GM11168 (cell line): ENCODE measurements at regions not wholly inside any gene's neighbourhood (a gene's known extent, or its start where the extent isn't known, plus 50 kb on each side); places are given as distances from the start of the nearest gene placed in this dataset.

Source experiments
- in situ Hi-C: fragments of 300-500 bp; cut with MboI; formaldehyde crosslinking; loops from one replicate; pipeline ENCODE4 v1.12.0; 2022; ENCODE audit warnings: low sequenced_read_pairs; ENCODE audit not compliant: unreplicated experiment

DNA sequence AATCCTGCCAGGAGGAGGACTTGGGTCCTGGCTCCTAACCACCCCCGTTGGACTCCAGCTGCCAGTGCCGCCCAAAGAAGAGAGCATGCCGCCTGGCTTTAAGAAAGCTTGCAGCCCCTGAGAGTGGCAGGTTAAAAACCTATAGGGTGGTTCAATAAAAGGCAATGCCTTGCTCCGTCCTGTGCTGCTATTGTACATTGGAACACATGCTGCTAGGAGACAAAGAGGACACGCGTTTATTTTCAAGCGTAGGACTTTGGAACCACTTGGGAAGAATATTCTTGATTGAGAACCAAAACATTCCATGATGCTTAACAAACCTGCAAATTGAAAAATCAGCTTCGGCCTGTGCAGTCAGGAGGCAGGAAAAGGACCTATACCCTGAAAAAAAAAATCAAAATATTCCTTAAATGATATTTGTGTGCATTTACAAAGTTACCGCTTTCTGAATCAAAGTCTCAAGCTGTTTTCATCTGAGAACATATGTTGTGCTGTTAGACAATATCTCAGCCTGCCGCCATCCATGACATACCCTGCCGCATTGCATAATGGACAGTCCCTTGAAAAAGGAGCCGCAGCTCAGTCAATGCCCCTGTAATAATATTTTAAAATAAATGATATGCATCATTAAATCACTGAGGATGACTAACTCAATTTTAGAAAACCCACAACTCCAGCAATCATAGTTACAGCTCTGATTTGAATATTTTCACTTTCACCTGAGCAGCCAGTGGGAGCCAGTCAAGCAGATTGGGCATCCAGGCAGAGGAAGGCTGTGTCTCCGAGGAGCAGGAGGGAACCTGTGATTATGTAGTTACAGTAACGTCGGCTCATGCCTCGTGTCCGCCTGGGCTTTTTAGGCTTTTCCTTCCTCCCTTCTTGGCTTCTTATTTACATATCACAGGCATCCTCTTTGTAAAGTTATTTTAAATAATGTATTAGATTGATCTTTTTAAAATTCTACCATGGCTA, 805.6 kb upstream of the FANCL start:
- in situ Hi-C loops: no loop called here

DNA sequence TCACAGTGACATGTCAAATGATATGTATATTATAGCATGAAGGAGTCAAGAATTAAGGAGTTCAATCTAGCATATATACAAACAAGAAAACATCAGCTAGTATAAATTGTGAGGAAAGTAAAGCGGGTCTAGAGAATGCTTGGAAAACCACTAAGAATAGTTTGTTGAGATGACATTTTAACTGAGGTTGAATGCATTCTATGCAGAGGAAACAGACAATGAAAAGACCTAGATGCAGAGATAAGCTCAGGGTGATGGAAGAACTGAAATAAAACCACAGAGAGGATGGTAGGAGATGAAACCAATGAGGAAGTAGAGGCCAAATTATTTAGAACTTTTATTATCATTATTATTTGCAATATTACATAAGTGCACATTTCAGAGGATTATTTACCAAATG, 803.6 kb upstream of the FANCL start:
- in situ Hi-C loops: no loop called here

DNA sequence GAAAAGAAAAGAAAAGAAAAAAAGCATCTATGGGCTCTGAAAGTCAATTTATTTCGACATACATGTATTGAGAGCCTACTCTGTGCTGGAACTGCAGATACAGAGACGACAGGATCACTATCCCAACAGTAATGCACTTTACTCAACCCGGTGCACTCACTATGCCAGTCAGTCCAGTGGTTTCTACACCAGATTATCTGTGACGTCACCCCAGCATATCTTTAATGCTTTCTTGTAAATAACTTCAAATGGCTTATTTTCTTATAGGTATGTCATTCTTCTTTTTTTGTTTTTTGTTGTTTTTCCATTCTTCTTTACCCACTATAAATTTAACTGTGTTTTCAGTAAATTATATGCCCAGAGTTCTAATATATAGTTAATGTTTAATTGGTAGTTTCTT, 800.0 kb upstream of the FANCL start:
- in situ Hi-C loops: no loop called here

DNA sequence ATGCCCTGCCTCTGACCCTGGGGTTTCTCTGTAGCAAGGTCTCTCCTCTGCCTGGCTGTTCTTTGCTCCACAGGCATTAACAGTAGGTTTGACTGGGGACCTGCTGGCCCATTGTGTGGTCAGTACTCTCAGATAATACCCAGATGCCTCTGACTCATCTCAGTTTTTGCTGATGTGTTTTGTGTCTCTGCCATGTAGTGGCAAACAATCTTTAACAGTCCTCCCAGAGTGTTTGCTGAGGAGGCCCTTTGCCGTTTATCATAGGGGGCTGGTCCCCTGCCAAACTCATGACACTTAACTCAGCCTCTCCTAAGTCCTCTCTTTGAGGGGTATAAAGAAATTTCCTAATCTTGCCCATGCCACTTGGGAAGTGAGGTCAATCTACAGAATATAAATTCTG, 793.7 kb upstream of the FANCL start:
- in situ Hi-C loops: no loop called here

DNA sequence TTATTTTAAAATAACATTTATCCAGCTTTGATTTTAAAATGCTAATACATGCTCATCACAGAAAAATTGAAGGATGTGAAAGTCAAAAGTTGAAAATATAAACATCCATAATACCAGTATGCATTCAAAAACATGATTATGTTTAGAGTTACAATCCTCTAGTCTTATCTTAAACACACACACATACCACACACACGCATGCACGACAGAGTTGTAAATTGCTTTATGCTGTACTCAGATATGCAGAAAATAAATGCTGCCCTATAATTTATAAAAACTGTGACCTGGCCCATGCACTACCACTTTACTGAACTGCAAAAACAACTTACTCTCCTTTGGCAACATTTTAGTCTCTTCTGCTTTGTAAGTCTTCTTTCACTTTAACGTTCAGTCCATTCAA, 793.0 kb upstream of the FANCL start:
- in situ Hi-C loops: no loop called here

DNA sequence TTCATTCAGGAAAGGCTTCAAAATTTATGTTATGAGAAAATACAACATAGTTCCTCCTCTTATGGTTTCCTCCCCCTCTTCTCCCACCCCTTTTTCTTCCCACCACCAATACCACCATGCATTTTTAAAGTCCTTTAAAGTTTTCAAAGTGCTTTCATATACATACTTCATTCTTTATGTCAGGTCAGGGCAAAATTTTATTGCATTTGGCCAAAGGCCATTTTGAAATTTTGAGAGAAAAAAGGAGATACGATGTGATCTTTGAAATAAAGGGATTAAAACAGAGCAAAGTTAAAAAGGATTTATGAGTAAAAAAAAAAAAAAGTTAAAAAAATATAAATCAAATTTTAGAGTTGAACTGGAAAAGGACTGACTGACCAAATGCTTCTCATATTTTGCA, 792.5 kb upstream of the FANCL start:
- in situ Hi-C loops: no loop called here

DNA sequence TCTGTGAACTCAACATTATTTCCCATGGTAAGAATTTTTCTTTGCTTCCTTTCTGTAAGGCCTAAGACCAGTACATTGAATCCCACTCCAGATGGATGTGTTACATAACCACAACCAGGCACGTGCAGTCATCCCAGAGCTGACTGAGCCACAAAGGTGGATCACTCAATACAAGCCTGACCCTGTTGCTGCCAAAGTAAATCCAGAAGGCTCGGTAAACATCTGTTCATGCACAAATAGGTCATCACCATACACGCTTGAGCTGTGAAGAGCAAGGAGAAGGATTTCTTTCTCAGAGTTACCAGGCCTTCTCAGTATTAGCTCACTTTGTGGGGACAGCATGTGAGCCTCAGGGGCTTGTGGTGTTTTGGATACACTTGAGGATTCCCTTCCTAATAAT, 791.4 kb upstream of the FANCL start:
- in situ Hi-C loops: no loop called here

DNA sequence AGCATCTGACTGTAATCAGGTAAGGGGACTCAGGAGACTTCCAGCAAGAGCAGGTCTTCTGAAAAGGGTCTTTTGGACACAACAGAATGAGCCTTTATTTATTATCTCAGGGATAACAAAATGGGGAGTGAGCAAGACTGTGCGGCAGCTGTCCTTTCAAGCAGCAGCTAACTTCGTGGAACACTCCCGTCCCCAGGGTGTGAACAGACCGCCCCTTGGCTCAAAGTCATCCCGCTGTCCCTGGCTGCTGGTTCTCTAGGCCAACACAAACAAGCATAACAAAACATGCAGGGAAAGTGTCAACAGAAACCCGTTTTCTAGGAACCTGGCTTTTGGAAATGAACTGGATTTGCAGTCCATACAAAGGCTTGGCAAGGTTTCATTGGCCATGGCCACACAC, 787.9 kb upstream of the FANCL start:
- in situ Hi-C loops: loop anchor here (5.0 kb wide), 1 partner anchor 153 kb away; no protein-coding TSS in a partner anchor

DNA sequence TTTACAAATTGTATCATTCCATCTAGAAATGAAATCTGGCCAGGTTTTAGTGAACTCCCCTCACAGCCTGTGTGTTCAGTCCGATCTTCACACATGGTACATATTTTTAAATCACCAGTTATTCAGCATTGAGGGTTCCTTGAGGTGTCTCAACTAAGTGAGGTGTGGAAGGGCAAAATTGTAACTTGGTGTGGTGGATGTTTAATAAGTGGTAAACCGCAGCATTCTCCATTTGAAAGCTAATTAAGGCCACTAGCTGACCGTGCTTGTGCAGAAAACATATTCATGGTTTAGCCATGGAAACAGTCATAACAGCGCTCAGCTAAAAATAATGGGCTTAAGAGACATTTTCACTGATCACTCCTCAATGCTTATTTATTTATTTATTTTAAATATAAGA, 786.2 kb upstream of the FANCL start:
- in situ Hi-C loops: loop anchor here (5.0 kb wide), 1 partner anchor 155 kb away; no protein-coding TSS in a partner anchor

DNA sequence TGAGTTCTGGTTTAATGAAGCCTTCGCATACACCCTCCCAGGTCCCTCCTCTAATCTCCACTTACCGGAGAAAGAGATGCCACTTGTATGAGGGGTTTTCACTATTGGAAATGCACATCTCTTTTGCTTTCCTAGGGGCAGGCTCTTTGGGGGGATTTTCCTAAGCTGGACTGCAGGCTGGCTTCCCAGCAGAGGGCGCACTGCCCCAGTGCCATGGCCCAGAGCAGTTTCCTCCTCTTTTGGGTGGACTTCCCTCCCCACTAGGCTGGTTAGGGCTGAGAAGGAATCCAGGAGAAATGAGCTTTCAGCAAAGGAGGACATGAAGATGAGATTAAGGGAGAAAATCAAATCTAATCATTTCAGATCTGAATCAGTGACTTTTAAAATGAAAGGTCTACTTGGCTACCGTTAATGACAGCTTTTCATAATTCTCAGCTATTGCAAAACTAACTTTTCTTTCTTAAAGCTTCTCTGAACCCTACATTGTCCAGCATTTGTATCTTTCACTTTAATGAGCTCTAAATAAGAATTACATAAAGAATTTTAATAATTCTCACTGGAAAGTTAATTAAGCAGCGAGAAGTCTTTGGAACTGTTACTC, 784.1 kb upstream of the FANCL start:
- in situ Hi-C loops: loop anchor here (5.0 kb wide), 1 partner anchor 157 kb away; no protein-coding TSS in a partner anchor

DNA sequence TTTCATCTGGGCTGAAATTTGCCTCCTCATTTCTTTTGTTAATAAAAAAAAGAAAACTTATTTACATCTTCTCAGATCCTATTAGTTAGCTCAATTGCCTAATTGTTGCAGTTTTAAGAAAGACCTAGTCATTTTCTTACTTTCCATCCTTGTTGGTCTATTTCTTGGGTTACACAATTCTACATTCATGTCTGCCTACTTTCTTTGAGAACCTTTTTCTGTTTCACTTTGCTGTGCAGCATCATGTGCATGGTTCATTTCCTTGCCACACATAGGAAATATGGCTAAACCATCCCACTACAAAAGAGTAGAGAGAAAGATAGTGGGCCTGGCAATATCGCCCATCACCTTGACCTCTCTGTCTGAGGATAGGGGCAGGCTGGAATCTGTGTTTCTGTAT, 780.7 kb upstream of the FANCL start:
- in situ Hi-C loops: no loop called here

DNA sequence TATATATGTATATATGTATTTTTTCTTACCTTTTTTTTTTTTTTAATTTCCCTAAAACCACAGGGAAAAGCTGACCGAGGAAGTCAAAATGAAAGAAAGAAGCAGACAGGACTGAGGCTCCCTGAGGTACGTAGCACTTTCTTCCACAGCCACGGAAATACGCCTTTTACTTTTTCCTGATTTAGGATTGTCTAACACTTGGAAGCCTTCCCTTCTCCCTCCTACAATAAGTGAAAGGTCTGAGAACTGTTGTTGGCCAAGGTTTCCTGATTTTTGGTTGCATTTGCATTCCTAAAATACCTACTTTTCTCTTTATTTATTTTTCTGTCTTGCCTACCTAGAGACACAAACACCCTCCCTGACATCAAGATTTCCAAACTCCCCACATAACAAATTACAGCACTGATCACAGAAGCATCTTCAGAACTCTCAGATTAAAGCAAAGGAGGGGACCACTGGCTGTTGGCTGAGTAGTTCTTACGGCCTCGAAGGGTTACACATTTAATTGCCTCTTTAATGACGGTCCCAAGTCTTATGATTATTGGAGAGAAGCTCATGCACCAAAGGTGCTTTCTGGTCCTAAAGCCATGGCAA, 778.5 kb upstream of the FANCL start:
- in situ Hi-C loops: no loop called here

DNA sequence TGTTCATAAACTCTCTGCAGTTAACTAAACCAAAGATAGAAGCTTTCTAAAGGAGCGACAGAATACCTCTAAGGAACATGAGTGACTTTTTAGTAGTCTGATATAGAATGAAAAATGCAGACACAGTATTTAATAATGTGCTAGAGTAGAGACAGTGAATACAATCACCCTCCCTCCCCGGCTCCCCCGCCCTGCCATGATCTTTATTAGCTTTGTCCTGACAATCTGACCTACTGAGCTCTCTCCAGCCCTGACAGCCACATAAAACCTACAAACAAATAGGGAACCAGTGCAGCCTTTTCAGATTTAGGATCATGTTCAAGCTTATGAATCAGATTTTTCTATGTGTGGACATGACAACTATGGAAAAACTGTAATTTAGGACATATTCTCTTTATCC, 777.6 kb upstream of the FANCL start:
- in situ Hi-C loops: no loop called here

DNA sequence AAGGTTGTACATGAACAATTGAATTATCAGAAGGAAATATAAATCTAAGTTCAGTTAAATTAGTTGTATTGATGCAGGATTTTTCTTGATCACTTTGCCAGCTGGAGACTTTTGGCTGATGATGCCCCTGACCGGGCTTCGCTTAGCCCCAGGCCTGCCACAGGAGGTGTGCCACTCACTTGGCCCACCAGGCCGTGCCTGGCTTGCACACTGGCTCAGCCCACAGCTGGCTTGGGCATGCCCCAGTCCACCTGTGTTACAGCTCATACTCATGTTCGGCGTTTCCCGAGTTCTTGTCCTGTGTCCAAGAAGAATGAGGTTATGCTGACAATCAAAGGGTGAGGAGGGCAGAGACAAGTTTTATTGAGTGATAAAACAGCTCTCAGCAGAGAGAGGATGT, 773.9 kb upstream of the FANCL start:
- in situ Hi-C loops: no loop called here

DNA sequence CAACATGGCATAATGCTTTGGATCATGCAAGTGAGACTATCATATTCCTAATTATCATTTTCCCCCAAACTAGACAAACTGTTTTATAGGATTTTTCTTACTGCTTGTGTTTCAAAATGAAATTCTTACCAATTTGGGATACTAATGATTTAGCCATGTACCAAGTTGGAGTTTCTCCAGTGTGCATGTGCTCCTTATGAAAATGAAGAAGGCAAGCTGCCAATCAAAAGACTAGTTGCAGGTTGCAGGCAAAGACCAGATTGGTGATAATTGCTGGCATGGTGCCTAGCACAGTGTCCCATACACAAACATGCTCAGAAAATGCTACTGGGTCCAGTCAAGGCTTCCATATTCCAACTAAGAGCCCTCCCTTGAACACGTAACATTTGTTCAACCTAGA, 771.8 kb upstream of the FANCL start:
- in situ Hi-C loops: no loop called here

DNA sequence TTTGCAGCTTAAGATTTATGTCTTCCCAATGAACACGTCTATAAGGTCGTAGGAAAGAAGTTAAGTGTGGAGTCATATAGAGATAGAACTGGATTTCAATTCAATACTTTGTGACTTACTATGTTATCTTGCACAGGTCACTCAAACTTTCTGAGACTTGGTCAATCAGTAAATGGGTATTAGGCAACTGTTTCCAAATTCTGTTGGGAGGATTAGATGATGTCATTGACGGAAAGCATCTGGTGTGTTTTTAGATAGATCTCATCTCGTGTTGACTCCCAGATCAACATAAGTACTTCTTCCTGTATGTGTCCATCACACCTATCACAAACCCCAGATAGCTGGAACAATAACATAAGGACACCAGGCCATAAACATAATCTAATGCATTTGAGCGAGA, 771.1 kb upstream of the FANCL start:
- in situ Hi-C loops: no loop called here

DNA sequence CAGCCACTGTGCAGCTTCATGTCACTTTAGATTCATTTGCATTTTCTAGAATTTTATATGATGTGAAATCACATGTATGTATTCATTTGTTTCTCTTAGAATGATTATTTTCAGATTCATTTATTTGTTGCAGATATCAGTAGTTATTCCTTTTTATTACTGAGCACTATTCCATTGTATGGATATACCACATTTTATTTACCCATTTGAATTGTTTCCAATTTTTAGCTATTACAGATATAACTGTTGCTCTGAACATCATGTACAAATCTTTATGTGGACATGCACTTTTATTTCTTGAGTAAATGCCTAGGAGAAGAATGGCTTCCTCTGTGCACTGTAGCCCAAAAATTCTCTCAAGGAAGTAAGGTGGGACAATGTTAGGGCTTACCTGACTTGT, 767.8 kb upstream of the FANCL start:
- in situ Hi-C loops: no loop called here

DNA sequence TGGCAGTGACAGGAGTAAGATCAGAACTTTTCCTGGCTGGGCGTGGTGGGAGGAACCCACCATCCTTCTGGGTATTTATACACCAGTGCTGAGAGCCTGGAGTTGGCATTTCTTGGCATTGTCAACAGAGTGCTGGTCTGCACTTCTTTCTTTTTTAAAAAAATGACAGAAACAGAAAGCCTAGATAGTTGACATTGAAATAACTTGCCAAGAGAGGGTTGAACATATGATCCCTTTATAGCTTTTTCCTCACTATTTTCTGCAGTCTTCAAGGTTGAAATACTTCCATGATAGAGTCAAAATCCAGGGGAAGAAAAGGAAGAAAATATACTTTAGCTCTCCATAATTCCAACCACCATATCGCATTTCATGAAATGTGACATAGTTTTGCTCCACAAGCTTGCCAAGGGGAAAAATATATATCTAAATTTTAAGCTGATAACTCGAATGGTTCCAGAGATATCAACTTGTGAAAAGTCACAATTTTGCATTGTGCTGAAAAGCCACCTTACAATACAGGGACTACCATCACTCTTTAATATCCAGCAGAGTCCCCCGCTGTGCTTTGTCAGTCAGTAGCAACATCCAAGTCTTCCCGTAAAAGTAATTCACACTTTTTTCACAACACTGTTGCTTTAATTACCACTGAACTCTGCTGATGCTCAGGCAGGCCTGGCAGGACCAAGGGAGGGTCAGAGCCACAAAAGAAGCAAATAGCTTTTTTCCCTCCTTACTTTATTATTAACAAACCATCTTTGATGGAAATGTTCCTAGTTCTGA, 764.9 kb upstream of the FANCL start:
- in situ Hi-C loops: no loop called here

DNA sequence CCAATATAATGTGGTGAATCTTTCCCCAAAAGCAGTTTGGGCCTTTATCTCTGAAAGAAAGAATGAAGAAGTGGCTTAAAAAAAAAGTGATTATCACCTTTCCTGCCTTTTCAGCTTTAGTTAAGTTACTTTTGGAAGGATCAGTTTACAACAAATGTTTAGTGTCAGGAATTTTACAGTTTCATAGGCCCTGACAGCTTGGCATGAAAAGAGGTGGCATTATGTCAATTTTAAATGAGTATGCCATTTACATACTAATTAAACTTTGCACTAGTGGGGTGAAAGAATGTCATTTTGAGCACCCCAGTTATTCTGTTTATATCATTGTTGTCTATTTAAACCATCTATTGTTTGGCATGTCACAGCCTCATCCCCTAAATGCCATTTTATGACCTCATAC, 763.5 kb upstream of the FANCL start:
- in situ Hi-C loops: no loop called here

DNA sequence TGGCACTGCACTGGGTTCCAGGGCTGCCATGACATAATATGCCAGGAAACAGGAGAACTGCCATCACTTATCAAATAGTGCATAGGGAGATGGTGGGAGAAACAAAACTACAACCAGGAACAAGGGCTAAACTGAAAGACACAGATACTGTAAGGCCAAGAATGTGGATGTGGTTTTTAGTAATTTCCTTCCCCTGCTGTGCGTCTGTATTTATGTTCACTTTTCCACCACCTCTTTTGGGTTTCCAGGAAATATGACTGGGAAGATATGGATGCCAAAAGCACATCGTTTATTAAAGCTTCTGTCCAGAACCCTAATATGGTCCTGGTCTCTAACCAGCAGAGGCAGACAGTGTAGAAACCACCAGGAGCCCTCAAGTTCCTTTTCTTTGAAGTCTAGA, 759.7 kb upstream of the FANCL start:
- in situ Hi-C loops: no loop called here
